Naive thymus-derived CD8-positive, alpha-beta T cell (primary cell): ENCODE measurements at regions not wholly inside any gene's neighbourhood (a gene's known extent, or its start where the extent isn't known, plus 50 kb on each side); places are given as distances from the start of the nearest gene placed in this dataset.

ENCODE experiments used
- ATAC-seq, 2 donors: fragments of 150-1000 bp; cut with Tn5 transposase in 1 of 2; sonication (Bioruptor Pico), chemical (Tn5 transposase) in 1 of 2; 1 replicate in 1 of 2; 2 replicates in 1 of 2; pipeline ENCODE4 v1.10.0; 2021; ENCODE audit warnings: mild to moderate bottlenecking in 2 of 2, moderate library complexity in 2 of 2
- POLR2A ChIA-PET: fragments of 350-600 bp; sonication (Branson Sonifier 250); formaldehyde crosslinking; loops from one replicate; lab custom pipeline; 2021; ENCODE audit warnings: antibody characterized with exemption; lab: Charles Lee
- DNase-seq, 10 donors: peaks; one replicate each; pipeline versions ENCODE4 v3.0.0 to v3.0.0-alpha.2; 2020 to 2022
- H3K27ac Mint-ChIP-seq, 10 donors: one replicate each; pipeline ENCODE4 v1.8.0; 2020 to 2022; ENCODE audit warnings: mild to moderate bottlenecking in 10 of 10, mixed read lengths in 10 of 10, moderate library complexity in 4 of 10, inconsistent platforms in 1 of 10
- H3K27me3 Mint-ChIP-seq, 5 donors: one replicate each; pipeline ENCODE4 v1.8.0; 2021 to 2022; ENCODE audit warnings: mixed read lengths in 5 of 5
- H3K36me3 Mint-ChIP-seq, 3 donors: one replicate each; pipeline ENCODE4 v1.8.0; 2020 to 2022; ENCODE audit warnings: mixed read lengths in 3 of 3, mild to moderate bottlenecking in 2 of 3, inconsistent platforms in 1 of 3
- H3K4me1 Mint-ChIP-seq, 4 donors: one replicate each; pipeline ENCODE4 v1.8.0; 2021 to 2022; ENCODE audit warnings: mixed read lengths in 4 of 4
- H3K4me3 Mint-ChIP-seq, 10 donors: one replicate each; pipeline ENCODE4 v1.8.0; 2020 to 2022; ENCODE audit warnings: mild to moderate bottlenecking in 10 of 10, mixed read lengths in 10 of 10, moderate library complexity in 6 of 10, inconsistent platforms in 1 of 10
- H3K9me3 Mint-ChIP-seq, 9 donors: one replicate each; pipeline ENCODE4 v1.8.0; 2020 to 2022; ENCODE audit warnings: mixed read lengths in 9 of 9, mild to moderate bottlenecking in 3 of 9, inconsistent platforms in 1 of 9, moderate library complexity in 1 of 9

DNA sequence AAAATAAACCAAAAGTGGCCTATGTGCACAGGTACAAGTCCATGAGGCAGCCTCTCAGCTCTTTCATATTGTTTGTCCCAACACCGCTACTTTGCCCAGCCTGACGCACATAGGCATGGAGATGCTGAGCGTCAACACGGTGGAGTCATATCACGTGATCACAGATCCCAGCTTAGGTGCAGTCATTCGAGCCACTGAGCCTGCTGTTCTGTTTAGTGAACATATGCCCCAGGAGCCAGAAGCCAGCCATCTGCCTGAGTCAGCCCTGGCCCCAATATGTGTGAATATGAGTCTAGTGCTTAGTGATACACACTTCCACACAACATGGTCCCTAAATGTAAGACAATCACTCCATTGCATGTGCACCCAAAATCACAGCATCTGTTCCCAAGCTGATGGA, 88.2 kb upstream of the LCLAT1 start:
- POLR2A ChIA-PET: interaction anchor here (0.9 to 4.9 kb wide), 5 partner anchors 13 to 63 kb away, joined by 3 to 32 read pairs (median 7); no protein-coding TSS in a partner anchor
- Mint-ChIP-seq H3K36me3 (no peaks in the 10 kb centered on the region), H3K27ac (peak overlapping the region in 4 of 10 donors; percentile 8 to 57 (median 38)), H3K9me3 (no peaks in the 10 kb centered on the region), H3K4me3 (no peak overlapping the region), H3K27me3 (no peaks in the 10 kb centered on the region), H3K4me1 (peaks cover 24 to 46% (median 45%) of the 10 kb centered on the region in 4 donors)
- ATAC-seq (no peak), DNase-seq (no peak)

DNA sequence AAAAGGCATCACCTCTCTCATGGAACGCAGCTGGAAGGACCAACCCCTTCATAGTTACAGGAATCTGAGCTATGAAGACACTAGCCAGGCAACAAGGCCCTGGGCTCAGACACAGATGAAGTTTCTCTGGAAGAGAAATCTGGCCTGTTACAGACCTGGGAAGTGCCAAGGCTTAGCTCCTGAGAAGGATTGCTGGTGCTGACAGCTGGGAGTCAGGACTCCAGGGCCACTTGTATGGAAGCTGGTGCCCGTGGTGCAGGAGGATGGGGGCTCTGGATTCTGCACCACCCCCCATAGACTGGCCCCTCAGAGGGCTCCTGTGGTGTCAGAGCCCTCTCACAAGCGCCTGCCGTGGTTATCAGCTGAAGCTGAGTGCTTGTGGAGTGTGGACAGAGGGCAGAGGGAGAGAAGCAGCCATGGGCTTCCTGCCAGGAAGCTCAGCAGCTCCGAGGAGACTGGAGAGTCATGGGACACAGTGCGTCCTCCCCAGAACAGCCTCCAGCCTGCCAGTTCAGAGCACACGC, 87.3 kb upstream of the LCLAT1 start:
- Mint-ChIP-seq H3K27me3 (no peaks in the 10 kb centered on the region), H3K27ac (peak overlapping the region in 8 of 10 donors; percentile 56 to 90 (median 78)), H3K36me3 (no peaks in the 10 kb centered on the region), H3K4me3 (peak overlapping the region in 4 of 10 donors; percentile 16 to 54 (median 27)), H3K4me1 (peaks cover 26 to 50% (median 47%) of the 10 kb centered on the region in 4 donors), H3K9me3 (no peaks in the 10 kb centered on the region)
- POLR2A ChIA-PET: interaction anchor here (0.6 to 4.9 kb wide), 7 partner anchors 14 to 128 kb away, joined by 3 to 32 read pairs (median 6); partner anchors contain the start of gene LBH
- no peak for DNase-seq
- ATAC-seq: no peak

DNA sequence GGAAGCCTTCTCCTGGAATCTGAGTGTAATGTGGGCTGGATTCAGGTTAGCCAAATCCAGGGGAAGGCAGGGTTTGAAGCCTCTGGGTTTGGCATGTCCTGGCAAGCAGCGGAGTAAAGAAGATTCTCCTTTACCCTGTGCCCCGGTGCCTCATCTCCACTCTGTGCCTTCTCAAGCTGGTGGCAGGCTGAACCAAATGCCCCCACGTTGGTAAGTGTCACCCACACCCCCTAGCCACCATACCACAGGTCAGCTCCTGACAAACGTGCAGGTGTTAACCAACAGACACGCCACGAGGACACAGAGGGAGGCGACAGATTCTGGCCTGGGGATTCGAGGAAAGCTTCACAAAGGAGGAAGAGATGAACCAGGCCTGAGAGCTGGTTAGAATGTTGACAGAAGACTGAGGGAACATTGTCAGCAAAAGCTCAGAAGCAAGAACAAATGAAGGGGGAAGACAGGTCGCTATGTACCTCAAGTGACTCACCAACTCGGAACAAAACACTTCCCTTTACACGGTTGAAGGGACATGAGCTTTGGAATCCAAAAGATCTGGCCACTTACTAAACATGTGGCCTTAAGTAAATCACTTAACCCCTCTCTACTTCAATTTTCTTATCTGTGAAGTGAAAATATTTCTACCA, 85.2 kb upstream of the LCLAT1 start:
- peaks cover 39 to 72% (median 66%) of the 10 kb centered on the region in 4 donors for H3K4me1 Mint-ChIP-seq
- ATAC-seq (peak; percentile 23 to 59), DNase-seq (peak in 3 of 10 donors; percentile 14 to 23 (median 18))
- no peaks in the 10 kb centered on the region for H3K36me3 Mint-ChIP-seq
- no peaks in the 10 kb centered on the region for H3K9me3 Mint-ChIP-seq
- peak overlapping the region in 9 of 10 donors; percentile 5 to 62 (median 24) for H3K4me3 Mint-ChIP-seq
- POLR2A ChIA-PET: interaction anchor here (0.5 to 4.9 kb wide), 15 partner anchors 10 to 130 kb away, joined by 3 to 32 read pairs (median 4); partner anchors contain the start of gene LBH
- H3K27me3 Mint-ChIP-seq: no peaks in the 10 kb centered on the region
- peak overlapping the region; percentile 79 to 94 (median 86) for H3K27ac Mint-ChIP-seq

DNA sequence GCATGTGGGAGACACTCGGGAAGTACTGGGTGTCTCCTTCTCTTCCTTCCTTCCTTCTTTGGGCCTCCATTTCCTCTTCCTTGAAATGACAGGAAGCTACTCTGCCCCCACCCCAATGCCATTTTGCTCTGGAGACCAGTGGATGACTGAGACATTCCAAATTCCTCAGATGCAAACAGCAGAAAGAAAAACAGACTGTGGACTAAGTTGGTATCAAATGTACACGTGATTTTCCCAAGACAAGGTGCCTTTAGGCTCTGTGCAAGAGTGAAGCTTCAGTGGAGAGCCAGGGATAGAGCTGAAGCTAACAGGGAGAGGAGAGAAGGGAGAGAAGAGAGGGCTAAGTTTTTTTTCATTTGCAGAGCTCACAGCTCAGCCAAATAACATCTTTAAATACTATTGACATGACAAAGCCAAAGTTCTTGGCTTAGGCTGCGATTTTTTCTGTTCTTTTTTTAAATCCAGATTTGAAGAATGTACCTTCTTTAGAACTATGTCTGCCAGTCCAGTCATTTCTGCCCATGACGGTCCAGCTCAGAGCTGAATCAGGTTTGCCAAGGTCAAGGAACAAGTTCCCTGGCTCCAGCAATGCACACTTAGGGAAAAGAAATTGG, 84.5 kb upstream of the LCLAT1 start:
- DNase-seq (peak in 1 of 10 donors; percentile 8), ATAC-seq (no peak)
- peaks cover 39 to 77% (median 70%) of the 10 kb centered on the region in 4 donors for H3K4me1 Mint-ChIP-seq
- peak overlapping the region; percentile 64 to 94 (median 86) for H3K27ac Mint-ChIP-seq
- H3K9me3 Mint-ChIP-seq: no peaks in the 10 kb centered on the region
- H3K36me3 Mint-ChIP-seq: no peaks in the 10 kb centered on the region
- H3K27me3 Mint-ChIP-seq: no peaks in the 10 kb centered on the region
- peak overlapping the region in 9 of 10 donors; percentile 4 to 62 (median 22) for H3K4me3 Mint-ChIP-seq
- POLR2A ChIA-PET: interaction anchor here (0.5 to 4.9 kb wide), 11 partner anchors 9 to 131 kb away, joined by 3 to 32 read pairs (median 4); partner anchors contain the start of gene LBH

DNA sequence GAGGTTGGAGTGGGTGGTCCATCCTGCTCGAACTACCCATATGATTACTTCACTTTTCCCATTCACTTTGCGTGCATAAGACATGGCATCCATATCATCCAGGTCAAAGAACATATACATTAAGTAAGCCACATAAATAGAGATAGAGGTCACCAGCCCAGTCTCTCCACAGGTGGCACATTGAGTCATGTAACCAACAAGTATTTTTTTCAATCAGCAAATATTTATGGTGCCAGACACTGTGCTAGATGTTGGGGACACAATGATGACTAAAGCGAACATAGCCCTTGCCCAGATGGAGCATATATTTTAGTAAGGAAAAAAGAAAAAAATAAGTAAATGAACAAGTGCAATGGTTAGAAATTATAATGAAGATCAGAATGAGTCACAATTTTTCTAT, 83.6 kb upstream of the LCLAT1 start:
- Mint-ChIP-seq H3K27me3 (no peaks in the 10 kb centered on the region), H3K27ac (peak overlapping the region in 4 of 10 donors; percentile 25 to 90 (median 50))
- ATAC-seq: no peak

DNA sequence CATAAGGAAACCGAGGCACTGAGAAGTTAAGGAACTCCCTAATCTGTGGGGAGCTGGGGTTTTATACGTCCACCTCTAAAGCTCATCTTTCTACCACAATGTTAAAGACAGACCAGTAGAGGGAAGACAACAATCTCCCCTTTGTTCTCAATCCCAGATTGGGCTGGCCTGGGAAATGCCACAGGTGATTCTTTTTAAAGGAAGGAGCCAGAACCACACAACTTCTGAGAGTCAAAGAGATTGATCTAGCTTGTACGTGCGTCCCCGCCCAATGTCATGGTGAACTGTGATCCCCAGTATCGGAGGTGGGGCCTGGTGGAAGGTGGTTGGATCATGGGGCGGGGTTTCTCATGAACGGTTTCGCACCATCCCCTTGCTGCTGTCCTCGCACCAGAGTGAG, 81.8 kb upstream of the LCLAT1 start:
- Mint-ChIP-seq H3K27ac (peak overlapping the region in 6 of 10 donors; percentile 67 to 94 (median 86)), H3K9me3 (no peaks in the 10 kb centered on the region), H3K4me3 (no peak overlapping the region), H3K4me1 (peaks cover 42 to 67% (median 56%) of the 10 kb centered on the region in 4 donors), H3K36me3 (no peaks in the 10 kb centered on the region), H3K27me3 (no peaks in the 10 kb centered on the region)
- DNase-seq (no peak), ATAC-seq (no peak)
- POLR2A ChIA-PET: interaction anchor here (0.7 to 5.1 kb wide), 4 partner anchors 11 to 1357 kb away, joined by 3 to 29 read pairs (median 4); no protein-coding TSS in a partner anchor

More for the DNA sequence above, 83.6 kb upstream of the LCLAT1 start:
- Mint-ChIP-seq H3K36me3 (no peaks in the 10 kb centered on the region), H3K4me1 (peaks cover 39 to 79% (median 70%) of the 10 kb centered on the region in 4 donors), H3K4me3 (no peak overlapping the region), H3K9me3 (no peaks in the 10 kb centered on the region)
- POLR2A ChIA-PET: interaction anchor here (0.8 to 2.1 kb wide), 2 partner anchors 39 to 97 kb away, joined by 3 to 8 read pairs; no protein-coding TSS in a partner anchor
- DNase-seq: no peak

DNA sequence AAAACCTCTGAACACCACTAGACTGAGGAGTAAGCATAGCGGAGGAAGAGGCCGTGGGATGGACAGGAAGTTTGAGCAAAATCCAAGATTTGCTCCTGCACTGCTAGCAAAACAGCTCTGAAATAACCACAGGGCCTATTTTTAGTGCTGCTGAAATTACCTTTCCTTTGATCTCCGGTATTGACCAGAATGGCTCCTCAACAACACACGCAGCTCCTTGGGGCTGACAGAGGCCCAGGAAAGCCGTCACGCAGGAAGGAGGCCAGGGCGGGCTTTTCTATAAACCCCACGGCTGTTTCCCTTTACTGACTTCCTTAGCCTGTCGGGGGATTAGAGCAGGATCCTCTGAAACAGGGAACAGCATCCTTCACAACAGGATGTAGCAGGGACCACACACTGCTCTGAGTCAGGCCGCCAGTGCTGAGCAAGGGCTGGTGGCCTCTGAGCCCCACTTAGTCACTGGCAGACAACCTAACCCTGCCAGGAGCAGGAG, 80.8 kb upstream of the LCLAT1 start:
- POLR2A ChIA-PET: interaction anchor here (0.7 to 5.1 kb wide), 8 partner anchors 10 to 1358 kb away, joined by 3 to 29 read pairs (median 3); no protein-coding TSS in a partner anchor
- Mint-ChIP-seq H3K4me1 (peaks cover 36 to 61% (median 47%) of the 10 kb centered on the region in 4 donors), H3K9me3 (no peaks in the 10 kb centered on the region), H3K27ac (peak overlapping the region; percentile 58 to 94 (median 81)), H3K4me3 (peak overlapping the region in 9 of 10 donors; percentile 8 to 68 (median 50)), H3K36me3 (no peaks in the 10 kb centered on the region), H3K27me3 (no peaks in the 10 kb centered on the region)
- DNase-seq (peak in 8 of 10 donors; percentile 17 to 52 (median 34)), ATAC-seq (peak; percentile 64 to 78)

DNA sequence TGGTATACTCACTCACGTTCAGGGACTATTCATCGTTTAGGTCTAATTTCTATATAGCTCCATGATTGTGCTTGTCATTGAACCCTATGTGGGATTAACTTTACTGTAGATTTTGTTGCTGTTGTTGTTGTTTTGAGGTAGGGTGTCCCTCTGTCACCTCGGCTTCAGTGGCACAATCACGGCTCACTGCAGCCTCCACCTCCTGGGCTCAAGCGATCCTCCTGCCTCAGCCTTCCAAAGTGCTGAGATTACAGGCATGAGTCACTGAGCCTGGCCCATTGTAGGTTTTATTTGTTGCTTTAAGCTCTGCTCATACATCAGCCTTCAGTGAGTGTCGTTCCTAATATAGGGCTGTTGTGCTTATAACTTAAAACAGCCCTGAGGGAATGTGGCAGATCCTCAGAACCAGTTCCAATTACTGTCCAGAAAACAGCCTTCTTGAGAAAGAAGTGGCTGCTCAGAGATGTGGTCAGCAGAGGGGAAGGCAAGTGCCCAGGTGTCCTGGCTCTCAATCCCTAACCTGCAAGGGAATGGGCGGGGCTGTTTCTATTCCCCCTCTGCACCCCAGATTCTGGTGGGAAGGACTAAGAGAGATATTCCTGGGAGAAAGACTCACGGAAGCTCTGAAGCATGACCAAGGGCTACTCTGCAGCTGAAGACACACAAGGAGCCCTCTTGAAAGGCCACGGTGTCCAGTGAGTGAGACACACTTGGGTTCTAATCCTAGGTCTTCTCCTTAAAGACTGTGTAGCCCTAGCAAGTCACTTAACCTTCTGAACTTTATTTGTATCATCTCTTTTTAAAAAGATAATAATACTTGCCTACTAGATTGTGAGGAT, 79.6 kb upstream of the LCLAT1 start:
- H3K9me3 Mint-ChIP-seq: no peaks in the 10 kb centered on the region
- H3K27me3 Mint-ChIP-seq: no peaks in the 10 kb centered on the region
- ATAC-seq (no peak), DNase-seq (no peak)
- POLR2A ChIA-PET: interaction anchor here (1.2 to 5.1 kb wide), 4 partner anchors 11 to 132 kb away, joined by 3 to 29 read pairs (median 5); no protein-coding TSS in a partner anchor
- H3K36me3 Mint-ChIP-seq: no peaks in the 10 kb centered on the region
- peak overlapping the region in 4 of 10 donors; percentile 47 to 94 (median 76) for H3K27ac Mint-ChIP-seq
- H3K4me1 Mint-ChIP-seq: peaks cover 26 to 48% (median 40%) of the 10 kb centered on the region in 4 donors
- peak overlapping the region in 1 of 10 donors; percentile 10 for H3K4me3 Mint-ChIP-seq

DNA sequence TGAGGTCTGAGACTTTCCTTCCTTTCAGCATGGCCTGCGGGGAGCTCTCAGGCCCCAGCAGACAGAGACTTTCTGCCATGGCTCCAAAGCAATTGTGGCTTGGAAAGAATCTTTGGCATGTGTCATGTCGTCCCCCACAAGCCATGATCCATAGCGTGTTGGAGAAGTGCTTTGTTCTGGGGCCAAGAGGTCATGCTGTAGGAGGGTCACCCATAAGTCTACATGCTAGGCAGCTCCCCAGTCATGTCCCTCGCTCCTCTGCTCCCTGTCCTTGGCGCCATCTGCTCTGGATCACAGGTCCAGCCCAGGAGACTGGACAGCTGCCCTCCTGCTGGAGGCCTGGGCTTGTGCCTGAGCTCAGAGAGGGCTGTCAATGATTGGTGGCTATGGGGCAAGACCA, 78.8 kb upstream of the LCLAT1 start:
- Mint-ChIP-seq H3K36me3 (no peaks in the 10 kb centered on the region), H3K27me3 (no peaks in the 10 kb centered on the region), H3K4me1 (peaks cover 23 to 40% (median 33%) of the 10 kb centered on the region in 4 donors), H3K9me3 (no peaks in the 10 kb centered on the region), H3K4me3 (no peak overlapping the region), H3K27ac (peak overlapping the region in 2 of 10 donors; percentile 22 to 57)
- ATAC-seq (no peak), DNase-seq (no peak)
- POLR2A ChIA-PET: interaction anchor here (0.7 to 5.1 kb wide), 3 partner anchors 14 to 73 kb away, joined by 3 to 29 read pairs (median 4); no protein-coding TSS in a partner anchor

DNA sequence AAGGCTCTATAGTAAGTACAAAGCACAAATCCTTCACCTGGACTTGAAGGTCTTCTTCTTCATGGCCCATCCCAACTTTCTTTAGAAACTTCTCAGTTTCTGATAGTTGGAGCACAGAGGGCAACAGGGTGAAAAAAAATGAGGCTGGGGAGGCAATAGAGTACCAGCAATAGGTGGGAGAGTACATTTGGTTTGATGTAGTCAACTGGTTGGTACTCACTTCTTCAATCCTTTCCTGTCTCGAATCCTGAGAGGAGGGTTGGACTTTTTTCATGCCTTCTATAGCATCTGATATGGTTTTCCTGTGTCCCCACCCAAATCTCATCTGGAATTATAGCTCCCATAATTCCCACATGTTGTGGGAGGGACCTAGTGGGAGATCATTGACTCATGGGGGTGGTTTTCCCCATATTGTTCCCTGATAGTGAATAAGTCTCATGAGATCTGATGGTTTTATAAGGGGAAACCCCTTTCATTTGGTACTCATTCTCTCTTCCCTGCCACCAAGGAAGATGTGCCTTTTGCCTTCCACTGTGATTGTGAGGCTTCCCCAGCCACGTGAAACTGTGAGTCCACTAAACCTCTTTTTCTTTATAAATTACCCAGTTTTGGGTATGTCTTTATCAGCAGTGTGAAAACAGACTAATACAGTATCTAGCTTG, 75.9 kb upstream of the LCLAT1 start:
- POLR2A ChIA-PET: interaction anchor here (1.1 kb wide), 1 partner anchor 9 kb away, joined by 3 read pairs; no protein-coding TSS in a partner anchor
- no peaks in the 10 kb centered on the region for H3K9me3 Mint-ChIP-seq
- no peaks in the 10 kb centered on the region for H3K27me3 Mint-ChIP-seq
- H3K36me3 Mint-ChIP-seq: no peaks in the 10 kb centered on the region
- no peak overlapping the region for H3K4me3 Mint-ChIP-seq
- ATAC-seq: no peak
- no peak for DNase-seq
- H3K4me1 Mint-ChIP-seq: peaks cover 15 to 20% (median 19%) of the 10 kb centered on the region in 4 donors
- H3K27ac Mint-ChIP-seq: peak overlapping the region in 1 of 10 donors; percentile 61
